GM21737 (cell line): ENCODE measurements at regions not wholly inside any gene's neighbourhood (a gene's known extent, or its start where the extent isn't known, plus 50 kb on each side); places are given as distances from the start of the nearest gene placed in this dataset.
"Not testable (repeated sequence)": the region's sequence is repeated elsewhere in the genome, so short reads cannot be mapped to it uniquely, and the experiment has no call there.

Source experiments
- ATAC-seq: cut with Tn5 transposase; IDR thresholded peaks from one replicate; pipeline ENCODE4 v1.9.1; 2021; ENCODE audit warnings: mild to moderate bottlenecking, moderate library complexity; ENCODE audit not compliant: unreplicated experiment

- ATAC-seq: no peak
Measured at GRCh38 chr1:95509989-95510388, 276.0 kb downstream of the RWDD3 start.

GRCh38 chr1:95512925-95513324, 278.9 kb downstream of the RWDD3 start:
- ATAC-seq: no peak

- no peak for ATAC-seq
Measured at GRCh38 chr1:95517506-95517905, 283.5 kb downstream of the RWDD3 start.

GRCh38 chr1:95518310-95518709, 284.3 kb downstream of the RWDD3 start:
- no peak for ATAC-seq

- ATAC-seq: no peak
Measured at GRCh38 chr1:95520390-95520789, 286.4 kb downstream of the RWDD3 start.

- no peak for ATAC-seq
Measured at GRCh38 chr1:95532335-95532734, 298.3 kb downstream of the RWDD3 start.

- no peak for ATAC-seq
Measured at GRCh38 chr1:95534985-95535384, 301.0 kb downstream of the RWDD3 start.

GRCh38 chr1:95535614-95536013, 301.6 kb downstream of the RWDD3 start:
- ATAC-seq: no peak

- ATAC-seq: no peak
Measured at GRCh38 chr1:95536501-95536900, 302.5 kb downstream of the RWDD3 start.

GRCh38 chr1:95537176-95537575, 303.2 kb downstream of the RWDD3 start:
- no peak for ATAC-seq

- ATAC-seq: not testable (repeated sequence)
Measured at GRCh38 chr1:95538242-95538641, 304.2 kb downstream of the RWDD3 start.

- ATAC-seq: no peak
Measured at GRCh38 chr1:95542936-95543335, 308.9 kb downstream of the RWDD3 start.

GRCh38 chr1:95547005-95547404, 313.0 kb downstream of the RWDD3 start:
- no peak for ATAC-seq

GRCh38 chr1:95548211-95548610, 314.2 kb downstream of the RWDD3 start:
- no peak for ATAC-seq

GRCh38 chr1:95551201-95551600, 317.2 kb downstream of the RWDD3 start:
- no peak for ATAC-seq

GRCh38 chr1:95553595-95553994, 319.6 kb downstream of the RWDD3 start:
- no peak for ATAC-seq

GRCh38 chr1:95554408-95554807, 320.4 kb downstream of the RWDD3 start:
- no peak for ATAC-seq

- no peak for ATAC-seq
Measured at GRCh38 chr1:95558791-95559190, 324.8 kb downstream of the RWDD3 start.

- ATAC-seq: no peak
Measured at GRCh38 chr1:95561346-95561745, 327.3 kb downstream of the RWDD3 start.

GRCh38 chr1:95562230-95562629, 328.2 kb downstream of the RWDD3 start:
- ATAC-seq: no peak

- no peak for ATAC-seq
Measured at GRCh38 chr1:95572002-95572401, 338.0 kb downstream of the RWDD3 start.

GRCh38 chr1:95572962-95573361, 339.0 kb downstream of the RWDD3 start:
- no peak for ATAC-seq

GRCh38 chr1:95575291-95575690, 341.3 kb downstream of the RWDD3 start:
- ATAC-seq: no peak

GRCh38 chr1:95578462-95578861, 344.5 kb downstream of the RWDD3 start:
- no peak for ATAC-seq
